Tibial artery (tissue), 4 donors: ENCODE measurements at regions not wholly inside any gene's neighbourhood (a gene's known extent, or its start where the extent isn't known, plus 50 kb on each side); places are given as distances from the start of the nearest gene placed in this dataset.

ENCODE experiments used
- DNase-seq, 2 donors: peaks; one replicate each; pipeline ENCODE4 v3.0.0-alpha.2; 2019
- H3K27ac ChIP-seq, 2 donors: fragments of 200-600 bp; sonication (generic) in 1 of 2; 1 replicate in 1 of 2; 2 replicates in 1 of 2; pipeline ENCODE4 v1.5.1; 2018 to 2019; ENCODE audit warnings: mild to moderate bottlenecking in 1 of 2
- H3K27me3 ChIP-seq, 2 donors: fragments of 200-600 bp; sonication (generic) in 1 of 2; one replicate each; pipeline versions ENCODE4 v1.5.1 to v1.6.0; 2016 to 2019
- H3K36me3 ChIP-seq, 3 donors: fragments of 200-600 bp; sonication (generic) in 2 of 3; one replicate each; pipeline ENCODE4 v1.5.1; 2016 to 2019; ENCODE audit warnings: mild to moderate bottlenecking in 2 of 3
- H3K4me1 ChIP-seq, 4 donors: fragments of 200-600 bp; sonication (generic) in 2 of 4; 1 replicate in 3 of 4; 2 replicates in 1 of 4; pipeline ENCODE4 v1.5.1; 2016 to 2019
- H3K4me3 ChIP-seq, 2 donors: fragments of 200-600 bp; sonication (generic) in 1 of 2; 1 replicate in 1 of 2; 2 replicates in 1 of 2; pipeline ENCODE4 v1.5.1; 2018 to 2019; ENCODE audit warnings: mild to moderate bottlenecking in 2 of 2
- H3K9me3 ChIP-seq, 3 donors: fragments of 200-600 bp; sonication (generic) in 1 of 3; one replicate each; pipeline ENCODE4 v1.5.1; 2016 to 2019
- CTCF ChIP-seq, 2 experiments: fragments of 200-600 bp in 1 of 2; fragments of 450-650 bp in 1 of 2; IDR thresholded peaks; one replicate each; pipeline ENCODE4 v1.5.1; 2017 to 2019; ENCODE audit warnings: antibody characterized with exemption in 2 of 2, mild to moderate bottlenecking in 1 of 2, moderate library complexity in 1 of 2
- intact Hi-C: fragments of 100-400 bp; cut with DNase I; formaldehyde crosslinking; loops from one replicate; pipeline ENCODE4 v1.15.0; 2023; ENCODE audit warnings: low total_unique reads

- H3K27me3 ChIP-seq: no peaks in the 10 kb centered on the region
- no peak for DNase-seq
- TF ChIP-seq CTCF (IDR thresholded peaks at IDR 0.05): no peak
- no peaks in the 10 kb centered on the region for H3K4me1 ChIP-seq
- H3K9me3 ChIP-seq: no peaks in the 10 kb centered on the region
- no peak overlapping the region for H3K27ac ChIP-seq
- no peak overlapping the region for H3K4me3 ChIP-seq
- intact Hi-C loops: no loop called here
- H3K36me3 ChIP-seq: no peaks in the 10 kb centered on the region
Measured at GRCh38 chrX:7690842-7691241, 152.1 kb upstream of the VCX start.

GRCh38 chrX:7689791-7690412 is 153.1 kb upstream of the VCX start:
- no peak overlapping the region for H3K4me3 ChIP-seq
- intact Hi-C loops: no loop called here

GRCh38 chrX:7680181-7680580 is 162.8 kb upstream of the VCX start:
- no peak for DNase-seq
- no peak for TF ChIP-seq CTCF (IDR thresholded peaks at IDR 0.05)
- Histone ChIP-seq H3K27ac (no peak overlapping the region), H3K9me3 (no peaks in the 10 kb centered on the region), H3K4me3 (no peak overlapping the region), H3K27me3 (no peaks in the 10 kb centered on the region), H3K36me3 (no peaks in the 10 kb centered on the region), H3K4me1 (no peaks in the 10 kb centered on the region)
- intact Hi-C loops: no loop called here

More at GRCh38 chrX:7689791-7690412, 153.1 kb upstream of the VCX start:
- Histone ChIP-seq H3K36me3 (no peaks in the 10 kb centered on the region), H3K27ac (no peak overlapping the region), H3K4me1 (no peaks in the 10 kb centered on the region), H3K9me3 (no peaks in the 10 kb centered on the region), H3K27me3 (no peaks in the 10 kb centered on the region)
- no peak for DNase-seq
- TF ChIP-seq CTCF (IDR thresholded peaks at IDR 0.05): no peak

GRCh38 chrX:7654316-7654715 is 188.7 kb upstream of the VCX start:
- no peak for DNase-seq
- H3K4me3 ChIP-seq: no peak overlapping the region
- no peak overlapping the region for H3K27ac ChIP-seq
- no peaks in the 10 kb centered on the region for H3K4me1 ChIP-seq
- peaks cover 0 to 18% (median 18%) of the 10 kb centered on the region in 3 donors for H3K9me3 ChIP-seq
- no peaks in the 10 kb centered on the region for H3K27me3 ChIP-seq
- intact Hi-C loops: no loop called here
- no peak for TF ChIP-seq CTCF (IDR thresholded peaks at IDR 0.05)
- H3K36me3 ChIP-seq: no peaks in the 10 kb centered on the region

GRCh38 chrX:7647831-7648230 is 195.1 kb upstream of the VCX start:
- Histone ChIP-seq H3K4me1 (no peaks in the 10 kb centered on the region), H3K27me3 (no peaks in the 10 kb centered on the region), H3K36me3 (no peaks in the 10 kb centered on the region), H3K27ac (no peak overlapping the region), H3K9me3 (no peaks in the 10 kb centered on the region), H3K4me3 (no peak overlapping the region)
- intact Hi-C loops: no loop called here
- TF ChIP-seq CTCF (IDR thresholded peaks at IDR 0.05): no peak
- no peak for DNase-seq

GRCh38 chrX:7641141-7641540 is 201.8 kb upstream of the VCX start:
- Histone ChIP-seq H3K27ac (no peak overlapping the region), H3K36me3 (no peaks in the 10 kb centered on the region), H3K27me3 (no peaks in the 10 kb centered on the region), H3K4me3 (no peak overlapping the region), H3K4me1 (no peaks in the 10 kb centered on the region), H3K9me3 (peaks cover 0 to 6% (median 0%) of the 10 kb centered on the region in 3 donors)
- no peak for DNase-seq
- intact Hi-C loops: no loop called here
- TF ChIP-seq CTCF (IDR thresholded peaks at IDR 0.05): no peak
